ENCODE measurements at regions not wholly inside any gene's neighbourhood (a gene's known extent, or its start where the extent isn't known, plus 50 kb on each side); places are given as distances from the start of the nearest gene placed in this dataset.

DNA sequence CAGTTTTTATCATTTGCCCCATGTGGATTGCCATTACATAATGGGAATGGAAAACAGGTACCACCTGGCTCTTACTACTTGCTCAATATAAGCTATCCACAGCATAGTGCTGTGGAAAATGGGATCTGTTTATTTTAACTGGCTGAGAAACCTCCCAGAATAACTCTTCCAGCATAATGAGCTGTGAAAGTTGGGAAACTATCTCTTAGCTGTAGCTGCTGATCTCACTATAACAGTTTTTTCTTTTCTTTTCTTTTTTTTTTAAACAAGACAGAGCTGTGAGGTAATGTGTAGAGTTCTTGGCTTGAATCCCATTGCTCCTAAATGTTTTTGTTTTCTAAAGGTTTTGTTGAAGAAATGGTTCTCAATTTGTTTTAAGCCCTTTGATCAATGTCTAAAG is 988.3 kb downstream of the PCDH19 start:
- TF ChIP-seq, protein P1, sequence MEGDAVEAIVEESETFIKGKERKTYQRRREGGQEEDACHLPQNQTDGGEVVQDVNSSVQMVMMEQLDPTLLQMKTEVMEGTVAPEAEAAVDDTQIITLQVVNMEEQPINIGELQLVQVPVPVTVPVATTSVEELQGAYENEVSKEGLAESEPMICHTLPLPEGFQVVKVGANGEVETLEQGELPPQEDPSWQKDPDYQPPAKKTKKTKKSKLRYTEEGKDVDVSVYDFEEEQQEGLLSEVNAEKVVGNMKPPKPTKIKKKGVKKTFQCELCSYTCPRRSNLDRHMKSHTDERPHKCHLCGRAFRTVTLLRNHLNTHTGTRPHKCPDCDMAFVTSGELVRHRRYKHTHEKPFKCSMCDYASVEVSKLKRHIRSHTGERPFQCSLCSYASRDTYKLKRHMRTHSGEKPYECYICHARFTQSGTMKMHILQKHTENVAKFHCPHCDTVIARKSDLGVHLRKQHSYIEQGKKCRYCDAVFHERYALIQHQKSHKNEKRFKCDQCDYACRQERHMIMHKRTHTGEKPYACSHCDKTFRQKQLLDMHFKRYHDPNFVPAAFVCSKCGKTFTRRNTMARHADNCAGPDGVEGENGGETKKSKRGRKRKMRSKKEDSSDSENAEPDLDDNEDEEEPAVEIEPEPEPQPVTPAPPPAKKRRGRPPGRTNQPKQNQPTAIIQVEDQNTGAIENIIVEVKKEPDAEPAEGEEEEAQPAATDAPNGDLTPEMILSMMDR (conservative IDR thresholded peaks at IDR 0.05; ENCODE audit: low read depth, low read length) = no peak
- no peak for TF ChIP-seq EZH2 (IDR thresholded peaks at IDR 0.05; ENCODE audit: borderline replicate concordance, low read depth, low read length, poor library complexity, severe bottlenecking)

All from A673 (cell line).